Neural cell (in vitro differentiated cells): ENCODE measurements at regions not wholly inside any gene's neighbourhood (a gene's known extent, or its start where the extent isn't known, plus 50 kb on each side); places are given as distances from the start of the nearest gene placed in this dataset.

Source experiments
- H2AFZ ChIP-seq: fragments of 200-600, 300-800 bp; sonication (generic), shearing (Covaris generic); 2 replicates; pipeline ENCODE4 v1.6.0; 2014; ENCODE audit warnings: low read depth, mild to moderate bottlenecking, antibody characterized with exemption, low read length, moderate library complexity
- H3F3A ChIP-seq: fragments of 200-600 bp; shearing (Covaris generic); 2 replicates; pipeline ENCODE4 v1.6.1; 2016; ENCODE audit warnings: mild to moderate bottlenecking, moderate library complexity, mixed read lengths, antibody characterized with exemption, low read length; ENCODE audit not compliant: insufficient read depth, poor library complexity, severe bottlenecking
- H3K27ac ChIP-seq: fragments of 200-600, 300-800 bp; sonication (generic), shearing (Covaris generic); 2 replicates; pipeline ENCODE4 v1.5.1; 2014; ENCODE audit warnings: mild to moderate bottlenecking, low read length, moderate library complexity
- H3K27me3 ChIP-seq: fragments of 300-800, 200-600 bp; sonication (generic), shearing (Covaris generic); 2 replicates; pipeline ENCODE4 v1.6.0; 2014; ENCODE audit warnings: mild to moderate bottlenecking, low read depth, low read length, moderate library complexity; ENCODE audit not compliant: insufficient read depth
- H3K36me3 ChIP-seq: fragments of 300-800, 200-600 bp; sonication (generic), shearing (Covaris generic); 2 replicates; pipeline ENCODE4 v1.5.1; 2014; ENCODE audit warnings: mild to moderate bottlenecking, antibody characterized with exemption, low read length, moderate library complexity; ENCODE audit not compliant: insufficient read depth
- H3K4me2 ChIP-seq: fragments of 300-800, 200-600 bp; sonication (generic), shearing (Covaris generic); 2 replicates; pipeline ENCODE4 v1.6.0; 2014; ENCODE audit warnings: mild to moderate bottlenecking, low read length
- H3K4me3 ChIP-seq: fragments of 300-800, 200-600 bp; sonication (generic), shearing (Covaris generic); 2 replicates; pipeline ENCODE4 v1.5.1; 2014; ENCODE audit warnings: mild to moderate bottlenecking, low read length, moderate library complexity
- H3K79me2 ChIP-seq: fragments of 200-600 bp; shearing (Covaris generic); replicated peaks from 2 replicates; pipeline ENCODE4 v1.6.0; 2014; ENCODE audit warnings: mild to moderate bottlenecking, low read length, moderate library complexity; ENCODE audit not compliant: insufficient read depth
- H3K9ac ChIP-seq: fragments of 300-800, 200-600 bp; sonication (generic), shearing (Covaris generic); 2 replicates; pipeline ENCODE4 v1.6.1; 2016; ENCODE audit warnings: mild to moderate bottlenecking, low read length, mixed read lengths
- H3K9me2 ChIP-seq: fragments of 200-600 bp; shearing (Covaris generic); 2 replicates; pipeline ENCODE4 v1.6.1; 2016; ENCODE audit warnings: mild to moderate bottlenecking, low read length, mixed read lengths; ENCODE audit not compliant: insufficient read depth
- H3K9me3 ChIP-seq: fragments of 200-600, 300-800 bp; sonication (generic), shearing (Covaris generic); 2 replicates; pipeline ENCODE4 v1.6.1; 2016; ENCODE audit warnings: mild to moderate bottlenecking, mixed run types, low read length, moderate library complexity, mixed read lengths
- H4K20me1 ChIP-seq: fragments of 200-600 bp; shearing (Covaris generic); 2 replicates; pipeline ENCODE4 v1.6.1; 2016; ENCODE audit warnings: mild to moderate bottlenecking, mixed run types; ENCODE audit not compliant: insufficient read depth
- CTCF ChIP-seq: fragments of 450-650 bp; IDR thresholded peaks from 2 replicates; pipeline ENCODE4 v1.5.1; 2014; ENCODE audit warnings: antibody characterized with exemption, mild to moderate bottlenecking, moderate library complexity; ENCODE audit not compliant: poor library complexity, severe bottlenecking
- EP300 ChIP-seq: fragments of 450-650 bp; conservative IDR thresholded peaks from 2 replicates; pipeline ENCODE4 v1.6.1; 2014; ENCODE audit warnings: antibody characterized with exemption, mild to moderate bottlenecking, moderate library complexity; ENCODE audit not compliant: poor library complexity, severe bottlenecking
- EZH2 ChIP-seq: fragments of 200-600, 300-800 bp; shearing (Covaris generic), sonication (generic); IDR thresholded peaks from 2 replicates; pipeline ENCODE4 v1.6.1; 2014; ENCODE audit warnings: antibody characterized with exemption, low read length, borderline replicate concordance, mild to moderate bottlenecking; ENCODE audit not compliant: insufficient read depth, poor library complexity, severe bottlenecking
- MXI1 ChIP-seq: fragments of 450-650 bp; conservative IDR thresholded peaks from 2 replicates; pipeline ENCODE4 v1.6.1; 2014; ENCODE audit warnings: antibody characterized with exemption, mild to moderate bottlenecking; ENCODE audit not compliant: poor library complexity, severe bottlenecking
- POLR2AphosphoS5 ChIP-seq: IDR thresholded peaks from 2 replicates; pipeline ENCODE4 v1.6.1; 2012
- RAD21 ChIP-seq: fragments of 450-650 bp; conservative IDR thresholded peaks from 2 replicates; pipeline ENCODE4 v1.6.1; 2014; ENCODE audit warnings: antibody characterized with exemption, mild to moderate bottlenecking, moderate library complexity
- REST ChIP-seq: IDR thresholded peaks from 2 replicates; pipeline ENCODE4 v1.6.1; 2012; ENCODE audit warnings: borderline replicate concordance
- SMC3 ChIP-seq: fragments of 450-650 bp; conservative IDR thresholded peaks from 2 replicates; pipeline ENCODE4 v1.6.1; 2014; ENCODE audit warnings: antibody characterized with exemption, mild to moderate bottlenecking, moderate library complexity; ENCODE audit not compliant: poor library complexity
- TAF1 ChIP-seq: IDR thresholded peaks from 2 replicates; pipeline ENCODE4 v1.6.1; 2012; ENCODE audit warnings: low read depth

GRCh38 chr11:45094958-45095690 is 51.3 kb upstream of the PRDM11 start:
- Histone ChIP-seq H3K9me3 (no peaks in the 10 kb centered on the region), H3K27ac (no peak overlapping the region), H2AFZ (no peak overlapping the region), H3K36me3 (no peaks in the 10 kb centered on the region), H3K9me2 (no peaks in the 10 kb centered on the region), H3K4me3 (no peak overlapping the region), H3K27me3 (no peaks in the 10 kb centered on the region), H3F3A (no peaks in the 10 kb centered on the region), H3K4me2 (no peak overlapping the region), H3K9ac (peak overlapping the region; percentile 9), H3K79me2 (no peaks in the 10 kb centered on the region), H4K20me1 (no peaks in the 10 kb centered on the region)
- TF ChIP-seq EP300 (peak; percentile 79), CTCF (no peak), MXI1 (no peak), POLR2AphosphoS5 (no peak), SMC3 (no peak)

- Histone ChIP-seq H3K36me3 (no peaks in the 10 kb centered on the region), H4K20me1 (no peaks in the 10 kb centered on the region)
- no peak for TF ChIP-seq SMC3
- TF ChIP-seq POLR2AphosphoS5 = no peak
- no peak for TF ChIP-seq RAD21
- no peak for TF ChIP-seq EP300
- no peak for TF ChIP-seq REST
- no peak for TF ChIP-seq EZH2
- no peak for TF ChIP-seq TAF1
- TF ChIP-seq CTCF = no peak
- no peak for TF ChIP-seq MXI1
These were observed 50.8 kb upstream of the PRDM11 start for GRCh38 chr11:45095691-45096010.

More at GRCh38 chr11:45095691-45096010, 50.8 kb upstream of the PRDM11 start:
- Histone ChIP-seq H3K27ac (no peak overlapping the region), H3K79me2 (no peaks in the 10 kb centered on the region), H3K9me3 (no peaks in the 10 kb centered on the region), H2AFZ (no peak overlapping the region), H3K27me3 (no peaks in the 10 kb centered on the region), H3F3A (no peaks in the 10 kb centered on the region), H3K4me2 (no peak overlapping the region), H3K9me2 (no peaks in the 10 kb centered on the region), H3K4me3 (no peak overlapping the region), H3K9ac (peak overlapping the region; percentile 9)
